A172 (cell line): ENCODE measurements at regions not wholly inside any gene's neighbourhood (a gene's known extent, or its start where the extent isn't known, plus 50 kb on each side); places are given as distances from the start of the nearest gene placed in this dataset.
A peak's percentile ranks its signal among the peaks of the same experiment; 100 is the strongest.
"Not testable (repeated sequence)": the region's sequence is repeated elsewhere in the genome, so short reads cannot be mapped to it uniquely, and the experiment has no call there.

ENCODE experiments used
- DNase-seq: peaks from one replicate; pipeline ENCODE4 v3.0.0-alpha.2; 2015; ENCODE audit warnings: low spot score

- no peak for DNase-seq
Measured at GRCh38 chr5:167261309-167262100, 1029.9 kb upstream of the WWC1 start.

GRCh38 chr5:167263185-167263584 is 1028.3 kb upstream of the WWC1 start:
- DNase-seq, result no peak

- no peak for DNase-seq
Measured at GRCh38 chr5:167264348-167264747, 1027.1 kb upstream of the WWC1 start.

- DNase-seq, result no peak
Measured at GRCh38 chr5:167268337-167268736, 1023.1 kb upstream of the WWC1 start.

GRCh38 chr5:167269146-167269545 is 1022.3 kb upstream of the WWC1 start:
- no peak for DNase-seq

GRCh38 chr5:167271081-167271480 is 1020.4 kb upstream of the WWC1 start:
- DNase-seq, result no peak

GRCh38 chr5:167271511-167271910 is 1019.9 kb upstream of the WWC1 start:
- no peak for DNase-seq

GRCh38 chr5:167280111-167280510 is 1011.3 kb upstream of the WWC1 start:
- no peak for DNase-seq

GRCh38 chr5:167281925-167282324 is 1009.5 kb upstream of the WWC1 start:
- no peak for DNase-seq

GRCh38 chr5:167283691-167284090 is 1007.8 kb upstream of the WWC1 start:
- DNase-seq, result no peak

GRCh38 chr5:167284222-167284890 is 1007.1 kb upstream of the WWC1 start:
- peak; percentile 46 for DNase-seq

GRCh38 chr5:167285591-167285990 is 1005.9 kb upstream of the WWC1 start:
- DNase-seq, result no peak

- DNase-seq, result no peak
Measured at GRCh38 chr5:167286891-167287290, 1004.6 kb upstream of the WWC1 start.

GRCh38 chr5:167290478-167290877 is 1001.0 kb upstream of the WWC1 start:
- no peak for DNase-seq

- peak; percentile 99 for DNase-seq
Measured at GRCh38 chr5:167294882-167295680, 996.4 kb upstream of the WWC1 start.

GRCh38 chr5:167295681-167296005 is 995.8 kb upstream of the WWC1 start:
- DNase-seq, result no peak

- DNase-seq, result peak; percentile 64
Measured at GRCh38 chr5:167296066-167296465, 995.4 kb upstream of the WWC1 start.

- peak; percentile 59 for DNase-seq
Measured at GRCh38 chr5:167296661-167297060, 994.8 kb upstream of the WWC1 start.

GRCh38 chr5:167299861-167300260 is 991.6 kb upstream of the WWC1 start:
- not testable (repeated sequence) for DNase-seq

- DNase-seq, result no peak
Measured at GRCh38 chr5:167303582-167303981, 987.9 kb upstream of the WWC1 start.

- no peak for DNase-seq
Measured at GRCh38 chr5:167304834-167305469, 986.5 kb upstream of the WWC1 start.

GRCh38 chr5:167305591-167306213 is 985.7 kb upstream of the WWC1 start:
- no peak for DNase-seq
